ENCODE measurements at regions not wholly inside any gene's neighbourhood (a gene's known extent, or its start where the extent isn't known, plus 50 kb on each side); places are given as distances from the start of the nearest gene placed in this dataset.

GRCh38 chr5:157923765-157924164, 64.8 kb upstream of the CLINT1 start:
- DNase-seq, result no peak

GRCh38 chr5:157922026-157922425, 63.1 kb upstream of the CLINT1 start:
- DNase-seq, result no peak

DNA sequence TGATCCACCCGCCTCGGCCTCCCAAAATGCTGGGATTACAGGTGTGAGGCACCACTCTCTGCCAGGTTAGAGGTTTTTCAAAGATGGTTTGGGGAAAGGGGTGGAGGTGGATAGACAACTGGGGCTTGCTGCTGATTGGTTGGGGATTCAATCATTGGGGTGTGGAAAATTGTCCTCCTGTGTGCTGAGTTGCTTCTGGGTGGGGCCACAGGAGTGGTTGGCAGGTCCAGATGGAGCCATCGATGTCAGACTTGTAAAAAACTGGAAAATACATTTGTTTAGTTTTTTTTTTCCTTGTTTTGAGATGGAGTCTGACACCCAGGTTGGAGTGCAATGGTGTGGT, 61.9 kb upstream of the CLINT1 start:
- DNase-seq, result no peak

DNA sequence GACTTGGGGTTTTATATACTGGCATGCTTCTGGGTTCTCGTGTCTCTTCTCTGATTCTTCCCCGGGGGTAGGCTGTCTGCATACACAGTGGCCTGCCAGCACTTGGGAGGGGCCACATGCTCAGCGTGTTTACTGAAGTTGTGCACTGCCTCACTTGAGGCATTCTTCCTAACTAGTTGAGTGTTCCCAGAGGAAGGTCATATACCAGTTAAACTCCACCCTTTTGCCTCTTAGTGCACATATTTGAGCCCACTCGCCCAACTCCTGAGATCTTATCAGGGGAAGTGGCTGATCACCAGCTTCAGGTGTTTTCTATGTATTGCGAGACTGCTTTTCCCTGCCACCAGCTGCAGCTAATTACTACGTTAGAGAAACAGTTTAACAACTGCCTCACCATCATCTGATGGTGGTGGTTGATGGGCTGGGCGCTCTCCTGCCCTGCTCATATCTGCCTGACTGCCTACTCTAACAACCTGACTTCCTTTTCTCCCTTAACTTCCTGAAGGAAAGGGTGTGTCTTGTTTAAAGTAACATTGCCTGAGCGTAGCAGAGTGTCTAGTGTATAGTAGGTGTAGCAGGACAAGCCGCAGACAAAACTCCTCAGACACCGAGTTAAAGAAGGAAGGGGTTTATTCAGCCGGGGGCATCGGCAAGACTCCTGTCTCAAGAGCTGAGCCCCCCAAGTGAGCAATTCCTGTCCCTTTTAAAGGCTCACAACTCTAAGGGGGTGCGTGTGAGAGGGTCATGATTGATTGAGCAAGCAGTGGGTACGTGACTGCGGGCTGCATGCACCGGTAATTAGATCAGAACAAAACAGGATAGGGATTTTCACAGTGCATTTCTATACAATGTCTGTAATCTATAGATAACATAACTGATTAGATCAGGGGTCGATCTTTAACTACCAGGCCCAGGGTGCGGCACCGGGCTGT, 60.1 kb upstream of the CLINT1 start:
- no peak for DNase-seq

GRCh38 chr5:157917899-157918809, 59.2 kb upstream of the CLINT1 start:
- DNase-seq, result peak; percentile 12 to 67

DNA sequence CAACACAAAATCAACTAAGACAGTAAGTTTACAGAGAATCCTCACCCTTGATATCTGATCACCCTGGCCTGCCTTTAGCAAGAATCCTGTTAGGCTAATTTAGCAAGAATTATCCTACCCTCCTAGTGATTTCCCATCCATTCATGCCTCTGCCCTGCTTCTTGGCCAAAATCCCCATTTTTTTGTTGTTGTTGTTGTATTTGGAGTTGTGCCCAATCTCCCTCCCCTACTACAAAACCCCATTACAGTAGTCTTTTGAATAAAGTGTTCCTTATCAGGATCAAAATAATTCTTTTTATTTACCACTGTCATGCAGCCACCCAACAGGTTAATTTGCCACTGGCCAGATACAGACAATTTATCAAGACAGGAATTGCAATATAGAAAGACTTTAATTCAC, 58.5 kb upstream of the CLINT1 start:
- DNase-seq, result no peak

DNA sequence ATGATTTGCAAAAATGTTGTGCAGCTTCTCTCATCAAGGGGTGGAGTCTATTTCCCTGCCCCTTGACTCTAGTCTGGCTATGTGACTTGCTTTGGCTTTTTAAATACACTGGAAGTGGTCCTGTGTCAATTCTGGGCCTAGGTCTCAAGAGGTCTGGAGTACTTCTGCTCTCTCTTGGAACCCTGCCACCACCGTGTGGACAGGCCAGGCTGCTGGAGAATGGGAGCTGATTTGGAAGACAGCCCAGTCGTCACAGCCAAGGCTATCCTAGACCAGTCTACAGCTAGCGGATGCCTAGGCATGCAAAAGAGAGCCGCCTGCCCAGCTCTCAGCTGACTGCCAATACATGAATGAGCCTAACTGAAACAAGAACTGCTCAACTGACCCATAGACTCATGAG, 56.7 kb upstream of the CLINT1 start:
- DNase-seq, result peak in 1 of 2 experiments; percentile 25

DNA sequence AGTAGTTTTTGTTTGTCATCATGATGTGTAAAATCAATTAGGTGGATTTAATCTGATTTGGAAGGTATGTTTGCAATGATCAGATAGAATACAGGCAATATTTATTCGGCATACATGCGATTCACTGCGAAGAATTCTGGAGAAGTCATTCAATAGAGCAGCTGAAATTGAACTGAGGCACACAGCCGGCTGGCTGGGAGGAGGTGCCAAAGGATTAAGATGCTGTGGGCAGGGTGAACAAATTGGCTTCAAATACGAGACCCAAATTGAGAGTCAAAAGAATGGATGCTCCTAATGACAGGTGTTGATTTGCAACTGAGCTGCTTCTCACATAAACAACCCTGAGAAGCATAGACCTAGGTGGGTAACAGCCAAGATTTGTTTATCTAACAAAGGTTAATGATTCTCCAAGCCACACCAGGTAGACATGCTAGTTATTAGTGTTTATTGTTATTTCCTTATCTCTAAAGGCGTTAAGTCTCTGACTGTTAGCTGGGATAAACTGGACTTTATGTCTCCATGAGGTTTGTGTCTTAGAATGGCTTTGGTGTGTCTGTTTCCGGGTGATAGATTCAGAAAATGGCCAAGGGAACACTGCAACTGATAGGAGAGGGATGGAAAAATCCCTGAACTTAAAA, 55.3 kb upstream of the CLINT1 start:
- DNase-seq, result no peak

- no peak for DNase-seq
Measured at GRCh38 chr5:157913575-157913974, 54.6 kb upstream of the CLINT1 start.

GRCh38 chr5:157912621-157913325, 53.8 kb upstream of the CLINT1 start:
- DNase-seq, result no peak

- no peak for DNase-seq
Measured at GRCh38 chr5:157911568-157911967, 52.6 kb upstream of the CLINT1 start.
